Tibial nerve (tissue), 4 donors: ENCODE measurements at regions not wholly inside any gene's neighbourhood (a gene's known extent, or its start where the extent isn't known, plus 50 kb on each side); places are given as distances from the start of the nearest gene placed in this dataset.

ENCODE experiments used
- DNase-seq, 2 donors: peaks; one replicate each; pipeline ENCODE4 v3.0.0-alpha.2; 2019; ENCODE audit warnings: low spot score in 2 of 2
- H3K27ac ChIP-seq, 4 donors: fragments of 200-600 bp; sonication (generic) in 3 of 4; one replicate each; pipeline ENCODE4 v1.5.1; 2017 to 2019; ENCODE audit warnings: mild to moderate bottlenecking in 1 of 4
- H3K27me3 ChIP-seq, 2 donors: fragments of 200-600 bp; sonication (generic) in 1 of 2; one replicate each; pipeline versions ENCODE4 v1.5.1 to v1.6.0; 2017 to 2019
- H3K36me3 ChIP-seq, 3 donors: fragments of 200-600 bp; sonication (generic); one replicate each; pipeline ENCODE4 v1.5.1; 2018 to 2019
- H3K4me1 ChIP-seq, 4 donors: fragments of 200-600 bp; sonication (generic) in 3 of 4; one replicate each; pipeline ENCODE4 v1.5.1; 2017 to 2019
- H3K4me3 ChIP-seq, 4 donors: fragments of 200-600 bp; sonication (generic) in 3 of 4; one replicate each; pipeline ENCODE4 v1.5.1; 2017 to 2019; ENCODE audit warnings: mild to moderate bottlenecking in 1 of 4, moderate library complexity in 1 of 4
- H3K9me3 ChIP-seq, 4 donors: fragments of 200-600 bp; sonication (generic) in 3 of 4; one replicate each; pipeline ENCODE4 v1.5.1; 2017 to 2019
- EP300 ChIP-seq, 2 donors: sonication (generic); formaldehyde crosslinking; IDR thresholded peaks; one replicate each; pipeline ENCODE4 v1.6.1; 2017; ENCODE audit warnings: antibody characterized with exemption in 2 of 2, mild to moderate bottlenecking in 1 of 2
- POLR2A ChIP-seq, 2 donors: fragments of 450-650 bp; IDR thresholded peaks; one replicate each; pipeline ENCODE4 v1.6.1; 2017; ENCODE audit warnings: antibody characterized with exemption in 2 of 2, mild to moderate bottlenecking in 2 of 2, moderate library complexity in 2 of 2
- WGBS, 2 donors: methylation state at CpG; one replicate each; pipeline ENCODE4 v1.1.5; 2018; 5-methylcytosine and 5-hydroxymethylcytosine counted together
- TF ChIP-seq, protein P1 (sequence below), 5 experiments: fragments of 200-600 bp in 3 of 5; fragments of 450-650 bp in 2 of 5; sonication (generic) in 3 of 5; IDR thresholded peaks; one replicate each; pipeline ENCODE4 v1.5.1; 2016 to 2019; ENCODE audit warnings: antibody characterized with exemption in 5 of 5, mild to moderate bottlenecking in 3 of 5, moderate library complexity in 2 of 5

DNA sequence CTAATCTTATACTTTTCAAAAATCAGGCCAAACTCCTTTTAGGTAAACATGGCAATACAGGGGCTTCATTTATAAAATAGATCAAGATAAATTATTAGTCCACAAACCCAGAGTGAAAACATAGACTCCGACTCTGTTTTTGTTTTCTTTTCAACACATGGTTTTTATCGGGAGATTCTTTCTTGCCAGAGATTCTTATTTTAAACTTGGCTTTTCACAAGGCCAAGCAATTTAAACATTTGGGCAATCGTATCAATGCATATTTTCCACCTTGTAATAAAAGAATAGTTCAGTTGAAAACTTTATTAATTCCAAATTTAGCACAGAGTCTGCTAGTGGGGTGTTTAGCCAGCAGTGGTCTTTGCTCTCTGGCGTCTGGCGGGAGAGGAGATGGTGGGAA lies 71.9 kb downstream of the SOX11 start:
- no peak overlapping the region for H3K4me3 ChIP-seq
- H3K36me3 ChIP-seq = no peaks in the 10 kb centered on the region
- WGBS, 2 donors = 70 to 78% methylated on average over 5 of the region's 5 CpGs
- TF ChIP-seq EP300 (IDR thresholded peaks at IDR 0.05) (no peak), POLR2A (IDR thresholded peaks at IDR 0.05) (no peak)
- TF ChIP-seq, protein P1, sequence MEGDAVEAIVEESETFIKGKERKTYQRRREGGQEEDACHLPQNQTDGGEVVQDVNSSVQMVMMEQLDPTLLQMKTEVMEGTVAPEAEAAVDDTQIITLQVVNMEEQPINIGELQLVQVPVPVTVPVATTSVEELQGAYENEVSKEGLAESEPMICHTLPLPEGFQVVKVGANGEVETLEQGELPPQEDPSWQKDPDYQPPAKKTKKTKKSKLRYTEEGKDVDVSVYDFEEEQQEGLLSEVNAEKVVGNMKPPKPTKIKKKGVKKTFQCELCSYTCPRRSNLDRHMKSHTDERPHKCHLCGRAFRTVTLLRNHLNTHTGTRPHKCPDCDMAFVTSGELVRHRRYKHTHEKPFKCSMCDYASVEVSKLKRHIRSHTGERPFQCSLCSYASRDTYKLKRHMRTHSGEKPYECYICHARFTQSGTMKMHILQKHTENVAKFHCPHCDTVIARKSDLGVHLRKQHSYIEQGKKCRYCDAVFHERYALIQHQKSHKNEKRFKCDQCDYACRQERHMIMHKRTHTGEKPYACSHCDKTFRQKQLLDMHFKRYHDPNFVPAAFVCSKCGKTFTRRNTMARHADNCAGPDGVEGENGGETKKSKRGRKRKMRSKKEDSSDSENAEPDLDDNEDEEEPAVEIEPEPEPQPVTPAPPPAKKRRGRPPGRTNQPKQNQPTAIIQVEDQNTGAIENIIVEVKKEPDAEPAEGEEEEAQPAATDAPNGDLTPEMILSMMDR (IDR thresholded peaks at IDR 0.05) = no peak
- H3K4me1 ChIP-seq = peaks cover 0 to 5% (median 0%) of the 10 kb centered on the region in 4 donors
- no peak overlapping the region for H3K27ac ChIP-seq
- no peaks in the 10 kb centered on the region for H3K27me3 ChIP-seq
- DNase-seq = no peak
- no peaks in the 10 kb centered on the region for H3K9me3 ChIP-seq

- Histone ChIP-seq H3K36me3 (no peaks in the 10 kb centered on the region), H3K27ac (no peak overlapping the region), H3K9me3 (no peaks in the 10 kb centered on the region), H3K27me3 (no peaks in the 10 kb centered on the region), H3K4me1 (peaks cover 0 to 5% (median 0%) of the 10 kb centered on the region in 4 donors), H3K4me3 (no peak overlapping the region)
- TF ChIP-seq EP300 (IDR thresholded peaks at IDR 0.05) = no peak
- TF ChIP-seq, protein P1 (IDR thresholded peaks at IDR 0.05) = no peak
- no peak for TF ChIP-seq POLR2A (IDR thresholded peaks at IDR 0.05)
- WGBS, 2 donors = 20 to 21% methylated on average over 2 of the region's 2 CpGs
- DNase-seq = no peak
Observed at GRCh38 chr2:5766056-5766455, 73.9 kb downstream of the SOX11 start.

GRCh38 chr2:5766561-5766960 lies 74.4 kb downstream of the SOX11 start:
- WGBS, 2 donors = 64 to 71% methylated on average over 2 of the region's 2 CpGs
- Histone ChIP-seq H3K4me1 (peaks cover 0 to 5% (median 0%) of the 10 kb centered on the region in 4 donors), H3K4me3 (no peak overlapping the region), H3K27ac (no peak overlapping the region), H3K9me3 (no peaks in the 10 kb centered on the region), H3K27me3 (no peaks in the 10 kb centered on the region), H3K36me3 (no peaks in the 10 kb centered on the region)
- TF ChIP-seq EP300 (IDR thresholded peaks at IDR 0.05) = no peak
- TF ChIP-seq, protein P1 (IDR thresholded peaks at IDR 0.05) = no peak
- TF ChIP-seq POLR2A (IDR thresholded peaks at IDR 0.05) = no peak
- DNase-seq = no peak

DNA sequence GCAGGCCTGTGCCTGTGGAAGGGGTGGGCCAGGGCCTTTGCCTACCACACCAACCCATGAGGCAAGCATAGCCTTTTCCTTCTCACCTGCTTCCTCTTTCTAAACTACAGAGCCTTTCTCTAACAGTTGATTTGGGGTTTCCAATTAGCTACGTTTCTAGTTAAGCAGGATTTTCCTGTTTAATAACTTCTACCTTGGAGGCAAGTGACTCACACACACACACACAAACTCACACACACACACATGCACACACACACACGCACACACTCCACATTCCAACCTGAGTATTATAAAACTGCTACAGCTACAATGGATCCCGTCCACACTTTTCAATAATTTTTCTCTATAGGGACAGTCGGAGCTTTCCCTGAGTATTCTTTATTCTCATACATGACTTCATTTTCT lies 84.9 kb downstream of the SOX11 start:
- no peak for DNase-seq
- no peak overlapping the region for H3K27ac ChIP-seq
- TF ChIP-seq EP300 (IDR thresholded peaks at IDR 0.05) (no peak), POLR2A (IDR thresholded peaks at IDR 0.05) (no peak)
- TF ChIP-seq, protein P1 (IDR thresholded peaks at IDR 0.05) = no peak
- no peak overlapping the region for H3K4me3 ChIP-seq
- peaks cover 0 to 3% (median 0%) of the 10 kb centered on the region in 4 donors for H3K9me3 ChIP-seq
- no peaks in the 10 kb centered on the region for H3K4me1 ChIP-seq
- no peaks in the 10 kb centered on the region for H3K36me3 ChIP-seq
- H3K27me3 ChIP-seq = no peaks in the 10 kb centered on the region
- WGBS, 2 donors = 69 to 70% methylated on average over 4 of the region's 4 CpGs

GRCh38 chr2:5781679-5782078 lies 89.5 kb downstream of the SOX11 start:
- Histone ChIP-seq H3K27me3 (no peaks in the 10 kb centered on the region), H3K4me3 (no peak overlapping the region), H3K27ac (no peak overlapping the region), H3K4me1 (no peaks in the 10 kb centered on the region), H3K9me3 (peaks cover 0 to 11% (median 0%) of the 10 kb centered on the region in 4 donors), H3K36me3 (no peaks in the 10 kb centered on the region)
- WGBS, 2 donors = 77 to 86% methylated on average over 14 of the region's 14 CpGs
- TF ChIP-seq POLR2A (IDR thresholded peaks at IDR 0.05) (no peak), EP300 (IDR thresholded peaks at IDR 0.05) (no peak)
- TF ChIP-seq, protein P1 (IDR thresholded peaks at IDR 0.05) = no peak
- no peak for DNase-seq
